KOPT-K1 (cell line): ENCODE measurements at regions not wholly inside any gene's neighbourhood (a gene's known extent, or its start where the extent isn't known, plus 50 kb on each side); places are given as distances from the start of the nearest gene placed in this dataset.

ENCODE experiments used
- H3K27ac ChIP-seq: fragments of 200-600 bp; sonication (generic); 2 replicates; pipeline ENCODE4 v1.5.1; 2016; ENCODE audit warnings: antibody characterized with exemption, mild to moderate bottlenecking, low read depth, low read length; ENCODE audit not compliant: poor library complexity, severe bottlenecking
- H3K36me3 ChIP-seq: fragments of 200-600 bp; sonication (generic); 2 replicates; pipeline ENCODE4 v1.5.1; 2017; ENCODE audit warnings: antibody characterized with exemption, mild to moderate bottlenecking, low read length, moderate library complexity; ENCODE audit not compliant: insufficient read depth
- H3K9me3 ChIP-seq: fragments of 200-600 bp; sonication (generic); 2 replicates; pipeline ENCODE4 v1.5.1; 2017; ENCODE audit warnings: antibody characterized with exemption, low read length, mild to moderate bottlenecking; ENCODE audit not compliant: insufficient read depth, poor library complexity, severe bottlenecking

- H3K27ac ChIP-seq, result peak overlapping the region; percentile 5
These were observed 162.9 kb upstream of the PRSS58 start for GRCh38 chr7:142420554-142421362.

GRCh38 chr7:142418326-142418725 lies 160.5 kb upstream of the PRSS58 start:
- Histone ChIP-seq H3K27ac (peak overlapping the region; percentile 27), H3K36me3 (no peaks in the 10 kb centered on the region), H3K9me3 (no peaks in the 10 kb centered on the region)

More at GRCh38 chr7:142420554-142421362, 162.9 kb upstream of the PRSS58 start:
- H3K36me3 ChIP-seq, result no peaks in the 10 kb centered on the region
- H3K9me3 ChIP-seq, result no peaks in the 10 kb centered on the region

- Histone ChIP-seq H3K36me3 (no peaks in the 10 kb centered on the region), H3K27ac (no peak overlapping the region), H3K9me3 (no peaks in the 10 kb centered on the region)
These were observed 157.1 kb upstream of the PRSS58 start for GRCh38 chr7:142414915-142415314.

GRCh38 chr7:142414135-142414534 lies 156.3 kb upstream of the PRSS58 start:
- no peaks in the 10 kb centered on the region for H3K36me3 ChIP-seq
- H3K27ac ChIP-seq, result no peak overlapping the region
- no peaks in the 10 kb centered on the region for H3K9me3 ChIP-seq

GRCh38 chr7:142413280-142414000 lies 155.6 kb upstream of the PRSS58 start:
- Histone ChIP-seq H3K27ac (peak overlapping the region; percentile 44), H3K36me3 (no peaks in the 10 kb centered on the region), H3K9me3 (no peaks in the 10 kb centered on the region)

GRCh38 chr7:142412551-142413193 lies 154.8 kb upstream of the PRSS58 start:
- Histone ChIP-seq H3K27ac (peak overlapping the region; percentile 44), H3K36me3 (no peaks in the 10 kb centered on the region), H3K9me3 (no peaks in the 10 kb centered on the region)

- no peaks in the 10 kb centered on the region for H3K36me3 ChIP-seq
- H3K27ac ChIP-seq, result no peak overlapping the region
- no peaks in the 10 kb centered on the region for H3K9me3 ChIP-seq
These were observed 151.6 kb upstream of the PRSS58 start for GRCh38 chr7:142409471-142409870.

- H3K27ac ChIP-seq, result peak overlapping the region; percentile 56
- H3K9me3 ChIP-seq, result no peaks in the 10 kb centered on the region
- no peaks in the 10 kb centered on the region for H3K36me3 ChIP-seq
These were observed 150.9 kb upstream of the PRSS58 start for GRCh38 chr7:142408794-142409193.

- Histone ChIP-seq H3K9me3 (no peaks in the 10 kb centered on the region), H3K27ac (peak overlapping the region; percentile 56), H3K36me3 (no peaks in the 10 kb centered on the region)
These were observed 150.2 kb upstream of the PRSS58 start for GRCh38 chr7:142407939-142408570.

GRCh38 chr7:142405122-142405765 lies 147.4 kb upstream of the PRSS58 start:
- Histone ChIP-seq H3K36me3 (no peaks in the 10 kb centered on the region), H3K27ac (no peak overlapping the region), H3K9me3 (no peaks in the 10 kb centered on the region)

- H3K9me3 ChIP-seq, result no peaks in the 10 kb centered on the region
- no peak overlapping the region for H3K27ac ChIP-seq
- no peaks in the 10 kb centered on the region for H3K36me3 ChIP-seq
These were observed 144.1 kb upstream of the PRSS58 start for GRCh38 chr7:142401951-142402350.

GRCh38 chr7:142400042-142400533 lies 142.2 kb upstream of the PRSS58 start:
- no peak overlapping the region for H3K27ac ChIP-seq
- no peaks in the 10 kb centered on the region for H3K36me3 ChIP-seq
- H3K9me3 ChIP-seq, result no peaks in the 10 kb centered on the region

- no peaks in the 10 kb centered on the region for H3K9me3 ChIP-seq
- H3K36me3 ChIP-seq, result no peaks in the 10 kb centered on the region
- H3K27ac ChIP-seq, result peak overlapping the region; percentile 24
These were observed 133.5 kb upstream of the PRSS58 start for GRCh38 chr7:142391191-142391992.

- Histone ChIP-seq H3K9me3 (no peaks in the 10 kb centered on the region), H3K27ac (peak overlapping the region; percentile 21), H3K36me3 (no peaks in the 10 kb centered on the region)
These were observed 131.7 kb upstream of the PRSS58 start for GRCh38 chr7:142389544-142389943.
